IMR-90 (cell line): ENCODE measurements at regions not wholly inside any gene's neighbourhood (a gene's known extent, or its start where the extent isn't known, plus 50 kb on each side); places are given as distances from the start of the nearest gene placed in this dataset.

Source experiments
- ATAC-seq: fragments of 200-7000 bp; cut with Tn5 transposase; 2 replicates; pipeline ENCODE4 v1.9.1; 2020; ENCODE audit warnings: low read depth, mild to moderate bottlenecking, moderate library complexity
- BruUV-seq: library from RNA; stranded (reverse); fragments of 400-500 nt; replicated peaks from 2 replicates; lab custom pipeline; 2021; lab: Mats Ljungman, UMichigan
- CTCF ChIA-PET: fragments of 300-600 bp; formaldehyde crosslinking; extraction: SDS; loops from one replicate; lab custom pipeline; 2021; ENCODE audit warnings: antibody characterized with exemption; lab: Yijun Ruan, JAX
- POLR2A ChIA-PET: fragments of 300-600 bp; sonication (Branson Sonifier 250); formaldehyde crosslinking; loops from one replicate; lab custom pipeline; 2022; ENCODE audit warnings: antibody characterized with exemption; ENCODE audit not compliant: unreplicated experiment; lab: Charles Lee
- DNase-seq: peaks from one replicate; pipeline ENCODE4 v3.0.0; 2013
- H2AFZ ChIP-seq: replicated peaks from 2 replicates; pipeline ENCODE3; 2013; ENCODE audit warnings: low read length, mild to moderate bottlenecking; ENCODE audit not compliant: poor library complexity
- H2AK5ac ChIP-seq: 2 replicates; pipeline ENCODE4 v1.6.1; 2013; ENCODE audit warnings: low read depth, low read length, inconsistent platforms
- H2AK9ac ChIP-seq: replicated peaks from 2 replicates; pipeline ENCODE3; 2013; ENCODE audit warnings: mild to moderate bottlenecking, low read depth, low read length, moderate library complexity; ENCODE audit not compliant: poor library complexity
- H2BK120ac ChIP-seq: 2 replicates; pipeline ENCODE4 v1.6.1; 2013; ENCODE audit warnings: low read depth, low read length, inconsistent platforms
- H2BK15ac ChIP-seq: 3 replicates; pipeline ENCODE4 v1.6.1; 2013; ENCODE audit warnings: low read depth, low read length, inconsistent platforms
- H2BK20ac ChIP-seq: 2 replicates; pipeline ENCODE4 v1.6.1; 2013; ENCODE audit warnings: low read depth, mild to moderate bottlenecking, inconsistent platforms, low read length, moderate library complexity
- H2BK5ac ChIP-seq: 2 replicates; pipeline ENCODE4 v1.6.1; 2013; ENCODE audit warnings: mild to moderate bottlenecking, low read depth, low read length, inconsistent platforms; ENCODE audit not compliant: poor library complexity, severe bottlenecking
- H3K14ac ChIP-seq: replicated peaks from 2 replicates; pipeline ENCODE4 v1.6.1; 2013; ENCODE audit warnings: low read depth, low read length, inconsistent platforms
- H3K18ac ChIP-seq: 2 replicates; pipeline ENCODE4 v1.6.1; 2013; ENCODE audit warnings: low read depth, low read length, control low read depth
- H3K23ac ChIP-seq: 2 replicates; pipeline ENCODE4 v1.6.1; 2013; ENCODE audit warnings: low read depth, low read length, inconsistent platforms
- H3K27ac ChIP-seq: 2 replicates; pipeline ENCODE4 v1.5.1; 2013; ENCODE audit warnings: mild to moderate bottlenecking, control low read depth, low read length; ENCODE audit not compliant: insufficient read depth
- H3K27me3 ChIP-seq: 2 replicates; pipeline ENCODE4 v1.6.1; 2013; ENCODE audit warnings: low read length; ENCODE audit not compliant: control insufficient read depth, insufficient read depth
- H3K36me3 ChIP-seq: 2 replicates; pipeline ENCODE4 v1.6.1; 2013; ENCODE audit warnings: low read length, mixed read lengths; ENCODE audit not compliant: control insufficient read depth, insufficient read depth
- H3K4ac ChIP-seq: 2 replicates; pipeline ENCODE4 v1.6.1; 2013; ENCODE audit warnings: low read depth, low read length, inconsistent platforms
- H3K4me1 ChIP-seq: 2 replicates; pipeline ENCODE4 v1.6.1; 2013; ENCODE audit warnings: low read length, mixed read lengths; ENCODE audit not compliant: control insufficient read depth, insufficient read depth
- H3K4me2 ChIP-seq: 2 replicates; pipeline ENCODE4 v1.6.1; 2013; ENCODE audit warnings: low read depth, mild to moderate bottlenecking, control low read depth, low read length, moderate library complexity
- H3K4me3 ChIP-seq: 2 replicates; pipeline ENCODE4 v1.5.1; 2013; ENCODE audit warnings: low read depth, mild to moderate bottlenecking, control low read depth, low read length, moderate library complexity; ENCODE audit not compliant: insufficient read depth
- H3K56ac ChIP-seq: 2 replicates; pipeline ENCODE4 v1.6.1; 2013; ENCODE audit warnings: low read length, inconsistent platforms; ENCODE audit not compliant: insufficient read depth; ENCODE audit errors: extremely low read depth
- H3K79me1 ChIP-seq, 2 experiments: 2 replicates each; pipeline ENCODE4 v1.6.1; 2013; ENCODE audit warnings: low read length in 2 of 2, inconsistent platforms in 1 of 2, low read depth in 1 of 2
- H3K9ac ChIP-seq: 2 replicates; pipeline ENCODE4 v1.6.1; 2013; ENCODE audit warnings: low read depth, low read length, control low read depth
- H3K9me1 ChIP-seq: 2 replicates; pipeline ENCODE4 v1.6.1; 2013; ENCODE audit warnings: low read length, inconsistent platforms; ENCODE audit not compliant: insufficient read depth
- H3K9me3 ChIP-seq: 2 replicates; pipeline ENCODE4 v1.6.1; 2013; ENCODE audit warnings: low read length; ENCODE audit not compliant: control insufficient read depth, insufficient read depth
- H4K20me1 ChIP-seq: 2 replicates; pipeline ENCODE4 v1.6.1; 2013; ENCODE audit warnings: low read length, inconsistent platforms; ENCODE audit not compliant: insufficient read depth
- H4K5ac ChIP-seq: 2 replicates; pipeline ENCODE4 v1.6.1; 2013; ENCODE audit warnings: mild to moderate bottlenecking, low read depth, low read length, control low read depth
- H4K8ac ChIP-seq, 2 experiments: 2 replicates each; pipeline ENCODE4 v1.6.1; 2013; ENCODE audit warnings: low read depth in 2 of 2, low read length in 2 of 2, control low read depth in 1 of 2, inconsistent platforms in 1 of 2
- H4K91ac ChIP-seq: 2 replicates; pipeline ENCODE4 v1.6.1; 2013; ENCODE audit warnings: low read depth, low read length, inconsistent platforms; ENCODE audit not compliant: insufficient read depth
- BHLHE40 ChIP-seq: fragments of 150-350 bp; IDR thresholded peaks from 2 replicates; pipeline ENCODE4 v1.6.1; 2016; ENCODE audit warnings: mild to moderate bottlenecking, low read depth, low read length
- CEBPB ChIP-seq: IDR thresholded peaks from 2 replicates; pipeline ENCODE4 v1.6.1; 2012; ENCODE audit warnings: low read depth, low read length, improper control_type of control experiment
- CHD1 ChIP-seq: IDR thresholded peaks from 2 replicates; pipeline ENCODE4 v1.6.1; 2012; ENCODE audit warnings: low read depth, low read length, improper control_type of control experiment
- ELK1 ChIP-seq: fragments of 150-350 bp; IDR thresholded peaks from 2 replicates; pipeline ENCODE4 v1.6.1; 2016; ENCODE audit warnings: low read depth, mild to moderate bottlenecking, low read length, moderate library complexity, borderline replicate concordance
- FOS ChIP-seq: fragments of 150-350 bp; IDR thresholded peaks from 2 replicates; pipeline ENCODE4 v1.6.1; 2016; ENCODE audit warnings: low read depth, low read length
- MAFK ChIP-seq: IDR thresholded peaks from 2 replicates; pipeline ENCODE4 v1.6.1; 2012; ENCODE audit warnings: low read depth, low read length, improper control_type of control experiment
- MAZ ChIP-seq: IDR thresholded peaks from 2 replicates; pipeline ENCODE4 v1.6.1; 2012; ENCODE audit warnings: low read depth, mild to moderate bottlenecking, low read length, improper control_type of control experiment, moderate library complexity, borderline replicate concordance
- MXI1 ChIP-seq: IDR thresholded peaks from 2 replicates; pipeline ENCODE4 v1.6.1; 2012; ENCODE audit warnings: low read depth, mild to moderate bottlenecking, low read length, moderate library complexity, borderline replicate concordance
- NFE2L2 ChIP-seq: fragments of 150-350 bp; IDR thresholded peaks from 2 replicates; pipeline ENCODE4 v1.6.1; 2016; ENCODE audit warnings: low read depth, mild to moderate bottlenecking, low read length
- POLR2A ChIP-seq: IDR thresholded peaks from 2 replicates; pipeline ENCODE4 v1.6.1; 2012; ENCODE audit warnings: mild to moderate bottlenecking, low read depth, low read length
- RAD21 ChIP-seq: IDR thresholded peaks from 2 replicates; pipeline ENCODE4 v1.6.1; 2012; ENCODE audit warnings: low read length, improper control_type of control experiment
- RCOR1 ChIP-seq: IDR thresholded peaks from 2 replicates; pipeline ENCODE4 v1.6.1; 2012; ENCODE audit warnings: mild to moderate bottlenecking, low read length, improper control_type of control experiment; ENCODE audit not compliant: insufficient replicate concordance
- RFX5 ChIP-seq: IDR thresholded peaks from 2 replicates; pipeline ENCODE4 v1.8.0; 2012; ENCODE audit warnings: low read depth, mild to moderate bottlenecking, low read length, moderate library complexity
- SMC3 ChIP-seq: fragments of 150-350 bp; IDR thresholded peaks from 2 replicates; pipeline ENCODE4 v1.6.1; 2016; ENCODE audit warnings: low read depth, mild to moderate bottlenecking, antibody characterized with exemption, low read length, moderate library complexity
- WGBS, 2 experiments: methylation state at CpG; one replicate each; pipeline versions ENCODE4 v1.1.5 to v1.1.7; 2013; ENCODE audit warnings: missing lambda C conversion rate in 2 of 2; ENCODE audit not compliant: insufficient read length in 1 of 2; ENCODE audit errors: extremely low coverage in 2 of 2; 5-methylcytosine and 5-hydroxymethylcytosine counted together
- dilution Hi-C: fragments of 300-500 bp; cut with HindIII; formaldehyde crosslinking; loops from one replicate; pipeline ENCODE4 v1.14.3; 2018; ENCODE audit warnings: low sequenced_read_pairs; ENCODE audit not compliant: unreplicated experiment
- in situ Hi-C: fragments of 300-500 bp; cut with MboI; formaldehyde crosslinking; loops from 3 replicates; pipeline ENCODE4 v1.14.3; 2019; ENCODE audit warnings: low sequenced_read_pairs, inconsistent platforms, mixed read lengths
- intact Hi-C: fragments of 100-400 bp; cut with micrococcal nuclease; formaldehyde crosslinking; loops from 2 replicates; pipeline ENCODE4 v1.10.0; 2022
- TF ChIP-seq, protein P1 (sequence below): fragments of 150-350 bp; IDR thresholded peaks from 2 replicates; pipeline ENCODE4 v1.6.1; 2017; ENCODE audit warnings: mild to moderate bottlenecking, antibody characterized with exemption, low read length, low read depth
- TF ChIP-seq, protein P2 (sequence below): conservative IDR thresholded peaks from 2 replicates; pipeline ENCODE4 v1.5.1; 2012; ENCODE audit warnings: mild to moderate bottlenecking, low read depth, low read length, improper control_type of control experiment

DNA sequence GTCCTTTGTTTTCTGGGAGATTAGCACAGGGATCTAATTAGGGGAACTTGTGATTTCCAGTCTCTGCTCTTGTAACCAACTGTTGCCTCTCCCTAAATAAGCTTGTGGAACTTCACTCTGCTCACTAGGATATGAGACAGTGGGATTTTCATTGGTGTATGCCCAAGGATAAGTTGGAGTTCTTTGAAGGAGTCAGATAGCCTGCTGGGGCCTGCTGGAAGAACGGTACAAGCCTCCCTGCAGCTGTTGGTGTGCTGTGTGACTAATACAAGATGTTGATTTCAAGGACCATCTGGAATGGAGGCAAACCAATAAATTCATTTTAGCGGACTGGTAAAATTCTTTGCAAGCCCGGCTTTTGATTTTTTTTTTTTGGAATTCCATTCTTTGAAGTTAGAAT lies 167.0 kb downstream of the AASDH start:
- no peaks in the 10 kb centered on the region for H3K9me1 ChIP-seq
- DNase-seq, result peak; percentile 2

More for the DNA sequence above, 167.0 kb downstream of the AASDH start:
- no peak overlapping the region for H3K23ac ChIP-seq
- POLR2A ChIA-PET, result no interaction called here
- H3K14ac ChIP-seq, result no peak overlapping the region
- no peaks in the 10 kb centered on the region for H3K4me1 ChIP-seq
- no peak overlapping the region for H4K5ac ChIP-seq
- dilution Hi-C loops, result no loop called here
- no peak overlapping the region for H2AK9ac ChIP-seq
- no peak overlapping the region for H2BK120ac ChIP-seq
- no peak for TF ChIP-seq BHLHE40
- TF ChIP-seq RAD21, result no peak
- no peak for TF ChIP-seq MAFK
- TF ChIP-seq, protein P1, sequence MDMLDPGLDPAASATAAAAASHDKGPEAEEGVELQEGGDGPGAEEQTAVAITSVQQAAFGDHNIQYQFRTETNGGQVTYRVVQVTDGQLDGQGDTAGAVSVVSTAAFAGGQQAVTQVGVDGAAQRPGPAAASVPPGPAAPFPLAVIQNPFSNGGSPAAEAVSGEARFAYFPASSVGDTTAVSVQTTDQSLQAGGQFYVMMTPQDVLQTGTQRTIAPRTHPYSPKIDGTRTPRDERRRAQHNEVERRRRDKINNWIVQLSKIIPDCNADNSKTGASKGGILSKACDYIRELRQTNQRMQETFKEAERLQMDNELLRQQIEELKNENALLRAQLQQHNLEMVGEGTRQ, result no peak
- TF ChIP-seq FOS, result no peak
- TF ChIP-seq MXI1, result no peak
- no peak for TF ChIP-seq RCOR1
- TF ChIP-seq SMC3, result no peak
- no peak for TF ChIP-seq CEBPB
- TF ChIP-seq ELK1, result no peak
- no peak for TF ChIP-seq MAZ
- no peak for TF ChIP-seq NFE2L2
- TF ChIP-seq POLR2A, result no peak
- TF ChIP-seq, protein P2, sequence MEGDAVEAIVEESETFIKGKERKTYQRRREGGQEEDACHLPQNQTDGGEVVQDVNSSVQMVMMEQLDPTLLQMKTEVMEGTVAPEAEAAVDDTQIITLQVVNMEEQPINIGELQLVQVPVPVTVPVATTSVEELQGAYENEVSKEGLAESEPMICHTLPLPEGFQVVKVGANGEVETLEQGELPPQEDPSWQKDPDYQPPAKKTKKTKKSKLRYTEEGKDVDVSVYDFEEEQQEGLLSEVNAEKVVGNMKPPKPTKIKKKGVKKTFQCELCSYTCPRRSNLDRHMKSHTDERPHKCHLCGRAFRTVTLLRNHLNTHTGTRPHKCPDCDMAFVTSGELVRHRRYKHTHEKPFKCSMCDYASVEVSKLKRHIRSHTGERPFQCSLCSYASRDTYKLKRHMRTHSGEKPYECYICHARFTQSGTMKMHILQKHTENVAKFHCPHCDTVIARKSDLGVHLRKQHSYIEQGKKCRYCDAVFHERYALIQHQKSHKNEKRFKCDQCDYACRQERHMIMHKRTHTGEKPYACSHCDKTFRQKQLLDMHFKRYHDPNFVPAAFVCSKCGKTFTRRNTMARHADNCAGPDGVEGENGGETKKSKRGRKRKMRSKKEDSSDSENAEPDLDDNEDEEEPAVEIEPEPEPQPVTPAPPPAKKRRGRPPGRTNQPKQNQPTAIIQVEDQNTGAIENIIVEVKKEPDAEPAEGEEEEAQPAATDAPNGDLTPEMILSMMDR, result no peak
- no peak for TF ChIP-seq RFX5
- no peak for TF ChIP-seq CHD1
- H3K4me3 ChIP-seq, result no peak overlapping the region
- H2AFZ ChIP-seq, result no peak overlapping the region
- no peak overlapping the region for H3K56ac ChIP-seq
- H2BK15ac ChIP-seq, result no peak overlapping the region
- H3K27me3 ChIP-seq, result no peaks in the 10 kb centered on the region
- no peaks in the 10 kb centered on the region for H4K20me1 ChIP-seq
- H3K9ac ChIP-seq, result no peak overlapping the region
- no peak for ATAC-seq
- H3K18ac ChIP-seq, result no peak overlapping the region
- no peaks in the 10 kb centered on the region for H3K79me1 ChIP-seq
- intact Hi-C loops, result no loop called here
- no peak overlapping the region for H3K4me2 ChIP-seq
- H4K8ac ChIP-seq, result no peak overlapping the region
- no peak overlapping the region for H2BK20ac ChIP-seq
- no peaks in the 10 kb centered on the region for H3K36me3 ChIP-seq
- no peak overlapping the region for H3K27ac ChIP-seq
- CTCF ChIA-PET, result no interaction called here
- no CpG with 5 or more reads among the region's 3 CpGs for WGBS, 2 experiments
- H2BK5ac ChIP-seq, result no peak overlapping the region
- in situ Hi-C loops, result no loop called here
- H4K91ac ChIP-seq, result no peak overlapping the region
- no peak overlapping the region for H2AK5ac ChIP-seq
- no TSS peak for BruUV-seq
- no peak overlapping the region for H3K4ac ChIP-seq
- no peaks in the 10 kb centered on the region for H3K9me3 ChIP-seq
